ENCODE measurements at regions not wholly inside any gene's neighbourhood (a gene's known extent, or its start where the extent isn't known, plus 50 kb on each side); places are given as distances from the start of the nearest gene placed in this dataset.

GRCh38 chr12:125211464-125211863, 146.2 kb downstream of the AACS start:
- no peak for TF ChIP-seq CTCF (IDR thresholded peaks at IDR 0.05; ENCODE audit: borderline replicate concordance, insufficient read depth, low read depth, low read length)
- no peak overlapping the region for H3K4me3 ChIP-seq (ENCODE audit: low read depth, low read length)

- H3K4me3 ChIP-seq (ENCODE audit: low read depth, low read length) = no peak overlapping the region
- TF ChIP-seq CTCF (IDR thresholded peaks at IDR 0.05; ENCODE audit: borderline replicate concordance, insufficient read depth, low read depth, low read length) = no peak
Observed at GRCh38 chr12:125214289-125214688, 149.1 kb downstream of the AACS start.

DNA sequence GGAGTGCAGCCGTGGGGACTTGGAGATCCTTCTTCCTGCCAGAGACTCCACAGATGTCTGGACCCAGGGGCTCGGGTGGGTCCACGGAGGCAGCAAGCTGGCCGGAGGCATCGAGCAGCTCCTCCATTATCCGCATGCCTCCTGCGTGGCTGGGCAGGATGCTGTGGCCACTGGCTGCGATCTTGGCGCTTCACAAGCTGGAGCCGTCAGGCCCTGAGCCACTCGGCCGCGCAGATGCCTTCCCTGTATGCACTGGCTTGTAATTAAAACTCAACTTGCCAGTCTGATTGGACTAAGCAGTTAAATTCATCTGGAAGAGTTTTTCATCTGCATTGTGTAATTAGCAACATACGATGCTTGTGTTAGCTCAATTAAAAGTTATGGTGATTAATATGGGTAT, 151.5 kb downstream of the AACS start:
- no peak for TF ChIP-seq CTCF (IDR thresholded peaks at IDR 0.05; ENCODE audit: borderline replicate concordance, insufficient read depth, low read depth, low read length)
- H3K4me3 ChIP-seq (ENCODE audit: low read depth, low read length) = no peak overlapping the region

DNA sequence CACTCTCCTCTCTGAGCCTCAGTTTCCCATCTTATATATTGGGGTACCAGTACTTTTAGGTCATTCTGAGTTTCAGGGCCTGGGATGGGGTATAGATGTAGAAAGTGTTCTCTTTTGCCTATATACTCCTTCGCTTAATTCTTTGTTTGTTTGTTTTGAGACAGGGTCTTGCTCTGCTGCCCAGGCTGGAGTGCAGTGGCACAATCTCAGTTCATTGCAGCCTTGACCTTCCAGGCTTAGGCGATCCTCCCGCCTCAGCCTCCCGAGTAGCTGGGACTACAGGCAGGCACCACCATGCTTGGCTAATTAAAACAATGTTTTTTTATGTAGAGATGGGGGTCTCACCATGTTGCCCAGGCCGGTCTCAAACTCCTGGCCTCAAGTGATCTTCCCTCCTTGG, 152.1 kb downstream of the AACS start:
- no peak overlapping the region for H3K4me3 ChIP-seq (ENCODE audit: low read depth, low read length)
- no peak for TF ChIP-seq CTCF (IDR thresholded peaks at IDR 0.05; ENCODE audit: borderline replicate concordance, insufficient read depth, low read depth, low read length)

DNA sequence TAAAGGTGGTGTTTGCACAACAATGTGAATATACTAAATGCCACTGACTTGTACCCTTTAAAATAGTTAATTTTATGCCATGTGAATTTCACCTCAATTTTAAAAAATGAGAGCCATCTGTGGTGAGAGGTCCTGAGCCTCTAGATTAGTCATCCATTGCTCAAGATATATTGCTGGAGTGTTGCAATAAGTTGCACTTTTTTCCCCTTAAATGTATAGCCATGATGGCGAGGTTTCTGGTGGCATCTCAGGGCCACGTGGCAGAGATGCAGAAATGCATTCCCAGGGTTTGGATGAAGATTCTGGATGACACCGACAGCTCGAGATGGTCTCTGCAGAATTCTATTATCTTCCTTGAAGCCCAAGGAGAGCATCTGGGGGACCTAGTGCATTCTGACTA, 153.7 kb downstream of the AACS start:
- H3K4me3 ChIP-seq (ENCODE audit: low read depth, low read length) = no peak overlapping the region
- TF ChIP-seq CTCF (IDR thresholded peaks at IDR 0.05; ENCODE audit: borderline replicate concordance, insufficient read depth, low read depth, low read length) = no peak

DNA sequence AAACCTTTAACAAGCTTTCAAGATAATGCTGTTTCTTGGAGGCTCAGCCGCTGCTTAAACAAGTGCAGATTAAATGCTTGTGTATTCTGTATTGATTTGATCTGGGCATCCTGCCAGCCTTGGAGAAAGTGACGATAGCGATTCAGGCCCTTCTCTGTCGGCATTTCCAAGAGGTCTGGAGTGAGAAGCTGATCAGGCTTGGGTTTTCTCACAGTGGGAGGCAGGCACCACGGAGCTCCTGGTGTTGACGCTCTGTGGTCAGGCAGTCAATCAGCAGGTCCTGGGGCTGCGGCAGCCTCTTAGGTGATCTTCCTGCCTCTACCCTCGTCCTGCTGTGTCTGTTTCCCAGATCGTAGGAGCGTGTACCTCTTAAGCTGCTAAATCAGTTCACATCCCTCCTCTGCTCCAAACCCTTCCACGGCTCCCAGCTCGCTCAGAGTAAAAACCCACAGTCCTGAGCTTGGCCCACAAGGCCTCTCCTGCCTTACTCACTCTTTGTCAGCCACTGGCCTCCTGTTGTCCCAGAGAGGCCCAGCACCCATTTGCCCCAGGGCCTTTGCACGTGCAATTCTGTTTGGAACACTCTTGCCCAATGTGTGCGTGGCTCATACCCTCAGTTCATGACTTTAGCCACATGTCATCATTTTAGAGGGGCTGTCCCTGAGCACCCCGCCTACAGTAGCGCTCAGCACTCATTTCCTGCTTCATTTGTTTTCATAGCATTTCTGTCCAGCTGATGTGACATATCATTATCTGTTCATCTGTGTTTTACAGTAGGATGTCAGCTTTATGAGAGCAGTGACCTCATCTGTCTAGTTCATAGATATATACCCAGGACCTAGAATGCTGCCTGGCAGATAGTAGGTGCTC, 155.4 kb downstream of the AACS start:
- H3K4me3 ChIP-seq (ENCODE audit: low read depth, low read length) = no peak overlapping the region
- TF ChIP-seq CTCF (IDR thresholded peaks at IDR 0.05; ENCODE audit: borderline replicate concordance, insufficient read depth, low read depth, low read length) = no peak

GRCh38 chr12:125221602-125222001, 156.4 kb downstream of the AACS start:
- no peak overlapping the region for H3K4me3 ChIP-seq (ENCODE audit: low read depth, low read length)
- TF ChIP-seq CTCF (IDR thresholded peaks at IDR 0.05; ENCODE audit: borderline replicate concordance, insufficient read depth, low read depth, low read length) = no peak

Data from GM12875 (cell line).